Hematopoietic multipotent progenitor cell treated with erythropoietin and hydrocortisone succinate and interleukin-3 and kit ligand, for 6 days (in vitro differentiated cells): ENCODE measurements at regions not wholly inside any gene's neighbourhood (a gene's known extent, or its start where the extent isn't known, plus 50 kb on each side); places are given as distances from the start of the nearest gene placed in this dataset.

Source experiments
- DNase-seq: peaks from one replicate; pipeline ENCODE4 v3.0.0-alpha.2; 2015

DNA sequence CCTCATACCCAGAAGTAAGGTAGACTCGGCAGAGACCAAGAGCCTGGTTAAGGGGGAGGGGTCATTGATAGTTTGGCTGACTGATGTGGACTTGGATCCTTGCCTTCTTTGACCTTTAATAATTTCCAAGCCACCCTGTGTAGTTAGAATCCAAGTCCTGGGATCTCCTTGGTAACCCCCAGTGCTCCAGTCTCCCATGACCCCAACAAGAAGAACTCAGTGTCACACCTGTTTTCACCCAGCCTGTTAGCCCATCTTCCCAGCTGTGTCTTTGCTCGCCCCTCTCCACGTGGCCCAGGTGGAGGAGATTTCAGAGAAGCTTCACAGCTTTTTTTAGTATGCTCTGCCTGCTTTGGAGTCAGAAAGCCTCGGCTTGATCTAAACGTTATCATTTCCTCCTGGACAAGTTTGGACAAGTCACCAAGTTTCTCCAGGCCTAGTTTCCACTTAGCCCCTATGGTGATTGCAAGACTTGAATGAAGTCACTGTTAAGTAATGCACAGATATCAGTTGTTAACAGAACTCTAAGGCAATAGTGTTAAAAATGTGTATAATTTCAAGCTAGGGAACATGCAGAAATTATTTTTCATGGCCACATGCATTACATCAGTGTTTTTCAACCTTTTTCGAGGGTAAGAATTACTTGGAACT lies 170.0 kb downstream of the TMEM38B start:
- DNase-seq = no peak

DNA sequence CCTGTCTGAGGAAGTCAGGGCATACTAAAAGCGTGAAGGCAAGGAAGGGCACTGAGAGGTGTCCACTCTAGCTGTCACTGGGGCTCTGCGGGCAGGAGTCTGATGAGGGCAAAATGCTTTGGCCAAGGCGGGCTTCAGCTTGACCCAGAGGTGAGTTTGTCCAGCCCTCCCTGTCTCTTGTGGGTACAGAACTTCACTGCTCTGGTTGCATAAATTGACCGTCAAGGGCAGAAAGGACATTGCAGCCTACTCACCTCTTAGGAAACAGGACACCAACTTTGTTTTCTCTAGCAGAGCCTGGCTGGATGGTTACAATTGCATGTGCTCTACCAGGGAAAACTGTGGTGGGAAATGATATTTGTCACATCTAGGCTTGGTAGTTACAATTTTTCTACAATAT lies 170.9 kb downstream of the TMEM38B start:
- no peak for DNase-seq

DNA sequence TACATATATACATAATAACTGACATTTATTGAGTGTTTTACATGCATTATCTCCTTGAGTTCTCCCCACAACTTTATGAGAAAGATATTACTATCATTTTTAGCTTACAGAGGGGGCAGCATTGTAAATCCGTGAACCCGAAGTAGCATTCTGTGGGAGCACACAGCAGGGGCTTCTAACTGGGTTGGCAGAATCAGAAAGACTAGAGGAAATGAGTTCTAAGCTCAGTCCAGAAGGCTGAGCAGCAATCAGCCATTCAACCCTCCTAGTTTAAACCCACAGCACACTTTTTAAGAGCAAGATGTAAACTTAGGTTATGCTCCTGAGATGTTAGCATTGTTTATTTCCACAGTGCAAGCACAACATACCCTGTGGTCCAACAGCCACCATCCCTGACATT lies 177.2 kb downstream of the TMEM38B start:
- no peak for DNase-seq

DNA sequence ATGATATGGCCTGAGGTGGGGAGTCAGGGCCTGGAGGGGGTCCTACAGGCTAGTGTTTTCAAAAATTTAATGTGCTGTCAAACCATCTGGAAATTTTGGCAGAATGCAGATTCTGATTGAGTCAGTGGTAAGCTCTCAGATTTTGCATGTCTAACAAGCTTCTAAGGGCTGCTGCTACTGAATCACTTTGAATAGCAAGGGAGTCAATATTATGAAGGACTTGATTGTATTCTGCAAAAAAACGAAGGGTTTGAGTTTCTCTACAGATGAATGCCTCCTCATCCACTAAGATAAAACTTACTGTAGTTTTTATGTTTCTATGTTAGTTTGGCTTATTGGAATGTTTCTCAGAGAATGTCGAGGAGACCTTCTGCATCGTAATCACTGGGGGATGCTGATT lies 179.5 kb downstream of the TMEM38B start:
- DNase-seq = no peak

DNA sequence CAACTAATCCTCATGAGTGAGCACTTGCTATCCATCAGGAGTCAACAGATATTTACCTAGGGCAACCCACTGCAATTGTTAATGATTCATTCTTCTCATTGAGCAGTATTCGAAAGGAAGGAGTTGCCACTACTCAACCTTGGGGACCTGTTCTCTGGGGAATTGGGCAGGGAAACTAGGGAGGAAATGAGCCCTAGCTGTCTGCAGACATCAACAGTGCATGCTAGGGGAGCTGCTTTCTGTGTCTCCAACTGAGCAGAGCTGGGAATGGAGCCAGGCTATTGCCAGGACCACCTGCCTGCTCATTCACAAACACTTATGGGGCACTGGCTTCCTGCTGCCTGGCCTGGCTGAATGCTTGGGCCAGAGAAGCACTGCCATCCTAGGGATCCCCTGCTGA lies 183.4 kb downstream of the TMEM38B start:
- DNase-seq = no peak

DNA sequence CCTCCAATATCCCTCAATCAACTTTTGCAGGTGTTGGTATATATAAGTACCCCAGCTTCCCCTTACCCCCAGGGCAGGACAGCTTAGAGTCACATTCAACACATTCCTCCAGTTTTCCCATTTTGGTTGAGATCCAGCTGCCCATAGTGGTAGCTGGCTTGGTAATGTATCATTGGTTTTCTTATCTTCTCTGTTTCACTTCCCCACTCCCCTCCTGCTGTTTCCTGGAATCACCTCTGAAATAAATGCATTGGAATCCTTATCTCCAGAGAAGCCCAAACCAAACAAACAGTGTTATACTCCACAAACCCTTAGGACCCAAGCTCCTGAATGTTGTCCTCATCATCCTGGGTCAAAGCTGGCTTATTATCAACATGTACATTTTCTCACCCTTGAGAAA lies 184.8 kb downstream of the TMEM38B start:
- no peak for DNase-seq

DNA sequence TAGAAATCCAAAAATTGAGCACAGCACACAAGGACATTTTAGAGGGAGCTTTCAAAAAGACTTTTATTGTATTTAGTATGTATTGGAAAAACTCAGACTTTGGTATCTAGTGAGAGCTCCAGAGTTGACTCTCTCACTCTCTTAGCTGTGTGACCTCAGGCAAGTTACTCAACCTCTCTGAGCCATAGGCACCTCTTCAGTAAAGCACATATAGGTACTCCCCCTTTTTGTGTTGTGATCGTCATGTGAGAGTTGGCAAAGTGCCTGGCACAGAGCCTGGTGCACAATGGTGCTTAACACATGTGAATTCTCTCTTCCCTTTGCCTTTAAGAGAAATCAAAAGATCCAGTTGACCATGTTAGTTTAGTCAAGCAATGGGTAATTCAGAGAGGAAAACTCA lies 186.2 kb downstream of the TMEM38B start:
- no peak for DNase-seq

DNA sequence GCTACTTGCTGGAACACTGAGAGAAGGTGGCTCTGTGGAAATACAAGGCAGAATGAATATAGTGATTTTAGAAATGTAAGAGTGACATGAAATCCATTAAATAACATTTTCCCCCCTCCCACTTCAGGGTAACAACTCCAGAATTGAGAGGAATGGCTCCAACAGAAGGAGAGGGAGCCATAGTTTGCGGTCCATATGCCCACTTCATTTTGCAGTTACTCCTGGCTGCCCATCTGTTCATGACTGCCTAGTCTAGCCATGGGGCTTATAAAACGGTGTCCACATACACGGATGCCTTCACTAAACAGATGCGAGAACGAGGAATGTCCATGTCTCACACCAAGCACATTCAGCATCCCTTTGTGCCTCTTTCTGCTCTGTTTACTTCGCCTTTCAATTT lies 186.7 kb downstream of the TMEM38B start:
- DNase-seq = no peak

DNA sequence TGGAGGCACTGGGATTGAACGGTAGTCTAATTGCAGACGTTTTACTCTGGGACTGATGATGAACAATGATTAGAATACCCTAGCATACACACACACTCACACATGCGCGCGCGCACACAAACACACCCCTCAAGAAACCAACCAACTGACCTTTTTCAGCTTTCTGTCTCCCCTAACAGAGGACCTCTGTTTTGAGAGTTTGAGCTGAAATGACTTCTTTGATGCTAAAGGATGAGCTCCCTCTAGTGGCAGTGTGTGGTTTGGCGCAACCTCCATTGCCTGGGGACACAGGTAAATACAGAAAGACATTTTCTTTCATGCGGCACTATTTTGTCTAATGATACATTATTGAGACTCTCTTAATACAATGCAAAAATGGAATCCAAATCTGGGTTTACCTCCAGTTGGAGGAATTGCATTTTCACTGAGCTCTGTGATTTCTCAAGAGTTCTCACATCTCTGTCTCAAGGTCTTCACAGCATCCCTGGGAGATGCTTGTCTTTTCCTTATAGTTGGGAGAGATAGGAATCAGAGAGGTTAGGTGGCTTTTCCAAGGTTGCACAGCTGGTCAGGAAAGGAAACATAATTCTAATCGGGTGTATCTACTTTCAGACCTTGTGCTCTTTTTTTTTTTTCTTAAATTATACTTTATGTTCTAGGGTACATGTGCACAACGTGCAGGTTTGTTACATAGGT lies 187.5 kb downstream of the TMEM38B start:
- peak; percentile 87 for DNase-seq

DNA sequence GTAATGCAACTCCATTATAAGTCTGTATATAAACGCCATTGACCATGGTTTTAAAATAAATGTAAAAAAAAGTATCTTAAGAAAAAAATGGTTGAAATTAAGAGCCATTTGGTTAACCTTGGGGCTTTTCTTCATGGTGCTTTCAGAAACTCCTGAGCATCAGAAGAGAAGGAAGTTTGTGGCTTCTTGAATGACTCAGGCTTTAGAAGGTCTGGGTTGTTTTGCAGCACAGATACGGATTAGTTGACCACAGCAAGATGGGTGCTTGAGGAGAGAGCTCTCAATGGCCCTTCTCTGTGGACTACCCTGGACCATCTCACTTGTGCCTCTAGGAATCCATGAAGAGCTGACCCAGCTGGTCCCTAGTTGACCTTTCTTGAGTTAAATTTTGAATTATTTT lies 189.5 kb downstream of the TMEM38B start:
- DNase-seq = peak; percentile 64

DNA sequence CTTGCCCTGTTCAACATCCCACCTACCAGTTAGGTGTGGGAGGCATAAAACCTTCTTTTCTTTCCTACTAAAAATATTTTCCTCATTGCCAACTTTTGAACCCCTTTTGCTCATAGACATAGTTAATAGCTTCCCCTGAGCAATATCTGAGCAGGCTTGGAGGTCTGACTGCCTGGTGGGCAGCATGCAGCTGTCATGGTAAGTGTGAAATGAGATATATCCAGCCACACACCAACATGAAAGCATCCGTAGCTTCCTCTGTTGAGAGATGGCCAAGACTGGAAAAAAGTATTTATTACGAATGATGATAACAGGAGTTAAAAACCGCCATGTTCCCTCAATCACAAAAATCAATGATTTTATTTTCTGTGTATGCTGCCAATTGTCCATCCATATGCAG lies 190.1 kb downstream of the TMEM38B start:
- DNase-seq = no peak

DNA sequence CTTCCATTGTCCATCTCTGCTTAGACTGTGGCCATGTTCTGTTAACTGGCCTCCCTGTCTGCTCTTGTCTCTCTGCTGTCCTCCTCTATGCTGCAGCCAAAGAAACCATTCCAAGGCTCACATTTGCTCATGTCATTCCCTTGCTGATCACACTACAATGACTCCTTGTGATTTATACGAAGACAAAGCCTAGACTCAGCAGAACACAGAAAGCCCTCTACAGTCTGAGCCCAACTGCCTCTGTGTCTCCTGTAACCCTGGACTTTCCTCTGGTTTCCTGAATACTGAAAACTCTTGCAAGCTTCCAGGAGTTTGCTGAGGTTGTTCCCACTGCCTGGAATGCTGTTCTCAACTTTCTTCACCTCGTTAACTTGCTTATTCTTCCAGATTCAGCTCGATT lies 191.8 kb downstream of the TMEM38B start:
- no peak for DNase-seq

DNA sequence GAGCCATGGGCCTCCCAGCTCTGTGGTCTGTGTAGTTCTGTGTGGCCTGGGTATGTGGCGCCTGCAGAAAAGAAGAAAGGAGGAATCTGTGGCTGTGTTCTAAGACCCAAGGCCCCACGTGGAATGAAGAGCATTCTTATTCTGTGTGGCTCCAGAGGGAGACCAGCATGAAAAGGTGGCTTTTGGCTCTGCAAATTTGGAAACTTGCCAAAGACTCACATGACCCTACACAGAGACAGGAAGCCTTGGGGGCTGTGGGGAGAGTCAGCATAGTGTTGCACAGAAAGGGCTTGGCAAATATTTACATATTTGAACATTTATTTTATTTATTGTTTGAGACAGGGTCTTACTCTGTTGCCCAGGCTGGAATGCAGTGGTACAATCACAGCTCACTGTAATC lies 193.3 kb downstream of the TMEM38B start:
- DNase-seq = peak; percentile 51

DNA sequence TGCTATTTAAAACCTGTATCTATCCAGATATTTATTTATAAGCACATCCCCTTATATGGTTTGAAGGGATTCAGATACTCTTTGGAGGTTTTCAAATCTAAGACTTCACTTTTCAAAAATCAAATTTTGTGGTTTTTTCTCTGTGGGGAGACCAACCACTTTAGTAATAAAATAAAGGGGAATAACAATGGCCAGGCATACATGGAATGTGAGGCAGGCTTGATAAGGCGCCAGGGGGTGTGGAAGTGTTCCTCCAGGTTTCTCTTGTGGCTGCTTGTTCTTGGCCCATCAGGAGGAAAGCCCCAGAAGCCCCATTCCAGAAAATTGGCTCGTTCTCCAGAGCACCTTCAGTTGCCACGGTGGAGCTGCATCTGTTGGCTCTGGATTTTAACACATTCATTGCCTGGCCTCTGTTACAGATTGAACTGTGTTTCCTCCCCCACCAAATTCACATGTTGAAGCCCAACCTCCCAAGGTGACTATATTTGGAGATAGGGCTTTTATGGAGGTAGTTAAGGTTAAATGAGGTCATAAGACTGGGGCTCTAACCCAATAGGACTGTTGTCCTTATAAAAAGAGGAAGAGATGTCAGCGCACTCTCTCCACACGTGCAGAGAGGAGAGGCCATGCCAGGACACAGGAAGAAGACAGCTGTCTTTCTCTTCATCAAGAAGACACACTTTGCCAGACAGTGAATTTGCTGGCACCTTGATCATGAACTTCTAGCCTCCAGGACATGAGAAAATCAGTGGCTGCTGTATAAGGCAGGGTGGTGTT lies 195.9 kb downstream of the TMEM38B start:
- peak; percentile 30 for DNase-seq

DNA sequence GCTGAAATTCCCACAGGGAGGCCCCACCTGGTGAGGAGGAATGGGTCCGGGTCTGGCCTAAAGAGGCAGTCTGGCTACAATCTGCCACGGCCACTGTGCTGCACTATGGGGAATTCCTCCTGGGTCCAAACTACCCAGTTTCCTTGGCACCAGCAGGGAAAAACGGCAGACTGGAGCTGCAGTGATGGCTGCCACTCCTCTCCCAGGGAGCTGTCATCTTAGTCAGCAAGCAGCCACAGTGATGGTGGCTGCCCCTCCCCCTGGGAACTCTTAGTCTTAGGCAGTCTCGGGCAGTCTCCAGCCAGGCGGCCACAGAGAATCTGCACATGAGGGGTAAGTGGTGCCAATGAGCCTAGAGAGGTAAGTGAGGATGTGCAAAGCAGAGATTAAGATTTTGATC lies 205.8 kb downstream of the TMEM38B start:
- no peak for DNase-seq

DNA sequence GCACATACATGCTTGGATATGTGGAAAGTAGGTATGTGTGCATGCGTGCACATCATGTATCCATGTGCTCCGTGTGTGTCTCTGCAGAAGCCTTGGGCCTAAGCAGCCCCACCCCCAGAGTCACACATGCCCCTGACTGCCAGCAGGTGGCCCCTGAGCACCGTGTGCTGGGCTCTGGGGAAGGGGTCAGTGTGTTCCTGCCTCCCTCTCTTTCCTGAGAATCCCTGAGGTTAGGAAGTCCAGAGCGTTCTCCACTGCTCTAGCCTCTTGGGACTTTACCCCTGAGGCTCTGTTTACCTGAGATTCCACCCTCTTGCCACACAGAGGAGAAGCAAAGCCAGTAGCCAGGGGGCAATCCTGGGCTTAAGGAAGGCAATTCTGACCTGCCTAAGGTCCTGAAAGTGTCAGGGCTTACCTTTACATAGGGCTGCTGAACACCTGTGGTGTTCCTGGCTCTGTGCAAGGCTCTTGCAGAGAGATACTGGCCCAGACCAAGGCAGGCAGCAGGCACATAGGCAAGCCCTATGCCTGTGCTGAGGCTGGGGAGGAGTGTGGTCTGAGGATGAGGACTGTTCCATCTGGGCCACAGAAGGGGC lies 207.3 kb downstream of the TMEM38B start:
- peak; percentile 59 for DNase-seq

DNA sequence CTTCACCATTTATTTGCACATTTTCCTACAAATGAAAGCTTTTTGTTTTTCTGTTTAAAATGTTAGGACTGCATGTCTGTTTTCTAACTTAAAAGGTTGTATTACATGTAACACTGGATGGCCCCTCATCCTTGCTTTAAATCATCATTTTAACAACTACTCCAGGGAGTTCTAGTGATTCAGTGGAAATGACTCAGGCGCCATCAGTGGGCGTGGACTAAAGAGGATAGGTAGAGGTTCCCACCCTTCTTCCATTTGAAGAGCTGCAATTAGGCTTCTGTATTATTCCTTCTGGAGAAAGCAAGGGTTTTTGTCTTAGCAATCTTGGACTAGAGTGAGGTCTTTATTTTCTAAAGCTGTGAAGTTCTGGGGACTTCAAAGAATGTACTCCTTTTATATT lies 213.7 kb downstream of the TMEM38B start:
- DNase-seq = no peak

DNA sequence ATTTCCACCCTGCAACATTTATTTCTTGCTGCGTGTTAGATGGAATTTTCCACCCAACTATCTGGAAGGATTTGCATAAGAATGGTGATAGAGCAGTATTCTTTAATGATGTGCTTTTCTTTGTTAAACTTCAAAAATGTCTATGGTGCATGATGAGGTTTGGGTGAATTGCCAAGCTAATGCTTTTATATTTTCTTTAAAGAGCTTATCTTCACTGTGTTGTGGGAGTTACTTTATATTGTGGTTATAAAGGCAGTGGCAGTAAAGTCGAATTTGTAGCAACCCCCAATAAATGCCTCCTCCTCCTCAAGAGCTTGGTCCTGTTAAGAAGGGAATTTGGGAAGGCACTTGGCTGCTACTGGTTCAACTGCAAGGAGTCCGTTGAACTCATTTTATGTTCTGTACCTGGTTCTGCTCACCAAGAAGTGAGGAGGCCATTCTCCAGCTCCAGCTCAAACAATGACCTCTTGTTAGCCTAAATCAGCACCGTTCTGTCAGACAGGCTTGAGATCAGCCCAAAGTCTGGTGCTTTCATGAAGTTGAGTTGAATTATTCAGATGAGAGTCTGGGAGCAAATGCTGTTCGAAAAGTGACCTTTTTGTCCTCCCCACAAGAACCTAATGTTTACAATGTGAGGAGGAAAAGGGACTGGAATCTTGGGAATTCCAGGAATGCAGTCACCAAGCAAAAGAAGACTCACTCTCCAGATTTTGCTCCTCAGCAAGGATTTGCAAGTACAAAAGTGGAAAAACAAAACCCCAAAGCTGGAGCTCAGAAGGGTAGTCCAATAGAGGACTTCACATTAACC lies 217.0 kb downstream of the TMEM38B start:
- no peak for DNase-seq

DNA sequence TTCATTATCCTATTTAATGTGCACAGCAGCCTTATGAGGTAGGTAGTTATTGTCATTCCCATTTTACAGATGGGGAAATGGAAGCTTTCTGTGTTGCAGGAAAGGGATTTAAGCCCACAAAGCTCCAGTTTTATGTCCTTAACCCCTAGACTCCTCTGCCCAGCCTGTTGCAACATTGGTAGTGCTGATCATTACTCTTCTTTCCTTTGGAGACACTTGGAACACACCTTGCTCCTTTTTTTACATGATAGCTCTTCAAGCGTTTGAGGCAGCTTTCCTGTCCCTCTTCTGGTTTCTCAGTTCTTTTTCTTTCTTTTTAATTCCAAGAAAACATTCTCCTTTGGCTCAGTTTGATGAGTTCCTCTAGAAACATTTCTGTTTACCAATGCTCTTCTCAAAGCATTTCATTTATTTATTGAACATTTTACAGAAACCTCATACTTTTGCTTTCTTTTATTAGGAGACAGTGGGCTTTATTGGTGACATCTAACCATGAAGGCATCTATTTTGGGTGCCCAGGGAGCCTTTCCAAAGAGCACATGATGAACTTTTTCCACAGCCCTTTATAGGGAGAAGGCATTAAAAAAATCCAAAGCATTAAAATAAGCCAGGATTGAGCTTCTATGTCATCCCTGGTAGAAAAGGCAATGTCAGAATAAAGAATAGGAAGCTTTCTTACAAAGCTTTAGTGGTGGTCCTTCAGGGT lies 218.0 kb downstream of the TMEM38B start:
- DNase-seq = no peak

DNA sequence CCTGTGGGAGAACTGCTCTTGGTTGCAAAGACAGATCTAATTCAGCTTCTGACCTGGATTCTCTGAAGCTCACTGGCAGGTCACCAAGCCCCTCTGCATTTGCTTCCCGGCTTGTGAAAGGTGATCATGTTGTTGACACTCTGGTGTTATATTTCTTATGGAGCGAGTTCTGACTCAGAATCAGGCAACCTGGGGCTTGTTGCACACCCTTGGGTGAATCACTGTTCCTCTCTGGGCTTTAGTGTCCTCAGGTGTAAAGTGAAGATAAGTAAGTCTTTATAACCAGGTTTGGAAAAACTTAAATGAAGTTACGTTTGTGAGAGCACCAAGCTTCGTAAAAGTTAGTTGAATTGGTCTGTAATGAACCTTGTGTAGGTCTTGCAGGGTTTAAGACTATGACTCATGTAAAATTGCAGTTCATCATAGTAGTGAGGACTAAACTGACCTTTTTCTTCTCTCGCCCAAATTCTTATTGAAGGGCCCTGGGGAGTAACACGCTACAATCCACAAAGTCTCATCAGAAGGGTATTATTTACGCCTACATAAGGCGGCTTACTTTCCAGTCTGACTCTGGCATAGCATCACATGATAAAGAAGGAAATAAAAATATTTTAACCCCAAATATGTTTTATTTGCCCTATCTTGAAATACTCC lies 218.6 kb downstream of the TMEM38B start:
- DNase-seq = no peak

DNA sequence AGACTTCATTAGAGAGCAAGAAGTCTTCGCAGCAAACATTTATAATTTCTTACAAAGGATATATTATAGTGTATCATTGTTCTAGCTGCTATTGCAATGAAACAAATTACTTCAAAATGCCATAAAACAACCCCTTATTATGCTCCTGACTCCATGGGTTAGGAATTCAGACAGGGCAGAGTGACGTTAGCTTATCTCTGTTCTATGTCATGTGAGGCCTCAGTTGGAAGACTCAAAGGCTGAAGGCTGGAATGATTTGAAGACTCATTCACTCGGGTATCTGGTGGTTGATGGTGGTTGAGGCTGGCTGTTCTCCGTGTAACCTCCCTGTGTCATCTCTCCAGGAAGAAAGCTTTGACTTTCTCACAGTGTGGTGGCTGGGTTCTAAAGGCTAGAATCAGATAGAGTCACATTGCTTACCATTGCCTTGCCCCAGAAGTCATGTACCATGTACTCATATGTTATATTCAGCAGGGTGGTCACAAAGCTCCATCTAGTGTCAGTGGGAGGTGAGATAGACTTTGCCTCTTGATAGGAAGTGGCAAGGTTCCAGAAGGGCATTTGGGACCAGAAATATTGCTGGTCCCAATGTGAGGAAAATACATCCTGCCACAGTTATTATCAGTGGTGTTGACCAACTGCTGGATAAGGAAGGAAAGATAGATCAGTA lies 226.9 kb downstream of the TMEM38B start:
- no peak for DNase-seq
